HCT116 (cell line): ENCODE measurements at regions not wholly inside any gene's neighbourhood (a gene's known extent, or its start where the extent isn't known, plus 50 kb on each side); places are given as distances from the start of the nearest gene placed in this dataset.

Source experiments
- ATAC-seq: fragments of 200-7000 bp; cut with Tn5 transposase; 2 replicates; pipeline ENCODE4 v1.9.1; 2020; ENCODE audit warnings: mild to moderate bottlenecking, moderate library complexity
- BruUV-seq: library from RNA; stranded (reverse); fragments of 400-500 nt; replicated peaks from 2 replicates; lab custom pipeline; 2021; lab: Mats Ljungman, UMichigan
- CTCF ChIA-PET: fragments of 300-600 bp; sonication (Branson Sonifier 250); formaldehyde crosslinking; loops from one replicate; lab custom pipeline; 2021; ENCODE audit warnings: antibody characterized with exemption; lab: Charles Lee
- POLR2A ChIA-PET: fragments of 300-600, 350-600 bp; sonication (Branson Sonifier 250); formaldehyde crosslinking; loops from one replicate; lab custom pipeline; 2021; ENCODE audit warnings: antibody characterized with exemption; lab: Charles Lee
- RAD21 ChIA-PET, 2 experiments: fragments of 300-600 bp; sonication (Branson Sonifier 250); formaldehyde crosslinking; loops; one replicate each; lab custom pipeline; 2023; ENCODE audit warnings: low total read pairs in 2 of 2; ENCODE audit not compliant: uncharacterized antibody in 2 of 2, unreplicated experiment in 2 of 2, low non-redundant PET in 1 of 2; lab: Charles Lee
- DNase-seq: peaks from one replicate; pipeline ENCODE4 v3.0.0-alpha.2; 2010; ENCODE audit warnings: low read depth, low spot score
- H2AFZ ChIP-seq: fragments of 200-600 bp; shearing (Covaris generic), sonication (generic); 2 replicates; pipeline ENCODE4 v1.6.1; 2017; ENCODE audit warnings: low read depth, mixed run types, mixed read lengths, antibody characterized with exemption, low read length; ENCODE audit not compliant: poor library complexity, severe bottlenecking
- H3K27ac ChIP-seq: 2 replicates; pipeline ENCODE4 v1.5.1; 2012; ENCODE audit warnings: low read depth, low read length
- H3K27me3 ChIP-seq: fragments of 200-600 bp; sonication (generic); 2 replicates; pipeline ENCODE4 v1.6.1; 2016; ENCODE audit warnings: mixed run types, low read length, mixed read lengths; ENCODE audit not compliant: insufficient read depth
- H3K36me3 ChIP-seq, 2 experiments: fragments of 200-500 bp in 1 of 2; fragments of 200-600 bp in 1 of 2; sonication (Bioruptor generic) in 1 of 2; sonication (generic) in 1 of 2; 2 replicates each; pipeline versions ENCODE4 v1.5.1 to v1.6.1; 2014 to 2016; ENCODE audit warnings: low read length in 2 of 2, inconsistent platforms in 1 of 2, mixed read lengths in 1 of 2, mixed run types in 1 of 2; ENCODE audit not compliant: insufficient read depth in 2 of 2, control insufficient read depth in 1 of 2
- H3K4me1 ChIP-seq, 2 experiments: fragments of 200-600 bp in 1 of 2; sonication (generic) in 1 of 2; 2 replicates each; pipeline versions ENCODE4 v1.5.1 to v1.6.1; 2012 to 2017; ENCODE audit warnings: low read length in 2 of 2, inconsistent platforms in 1 of 2, mild to moderate bottlenecking in 1 of 2, mixed read lengths in 1 of 2, mixed run types in 1 of 2, moderate library complexity in 1 of 2; ENCODE audit not compliant: insufficient read depth in 2 of 2, control insufficient read depth in 1 of 2
- H3K4me2 ChIP-seq: fragments of 200-600 bp; sonication (generic); 2 replicates; pipeline ENCODE4 v1.6.1; 2017; ENCODE audit warnings: mixed run types, low read length, mixed read lengths
- H3K4me3 ChIP-seq, 2 experiments: fragments of 200-600 bp in 1 of 2; sonication (generic) in 1 of 2; replicated peaks in 1 of 2; 2 replicates each; pipeline ENCODE4 v1.5.1; 2011 to 2016; ENCODE audit warnings: low read length in 2 of 2, control low read depth in 1 of 2, low read depth in 1 of 2, mild to moderate bottlenecking in 1 of 2, mixed read lengths in 1 of 2, mixed run types in 1 of 2
- H3K79me2 ChIP-seq: fragments of 200-600 bp; sonication (generic); 2 replicates; pipeline ENCODE4 v1.6.1; 2017; ENCODE audit warnings: mild to moderate bottlenecking, mixed run types, low read length, moderate library complexity, mixed read lengths; ENCODE audit not compliant: insufficient read depth
- H3K9ac ChIP-seq: fragments of 200-600 bp; sonication (generic); 2 replicates; pipeline ENCODE4 v1.6.1; 2016; ENCODE audit warnings: low read length, mixed read lengths
- H3K9me2 ChIP-seq: fragments of 200-600 bp; sonication (generic), shearing (Covaris generic); 2 replicates; pipeline ENCODE4 v1.6.1; 2017; ENCODE audit warnings: mixed run types, mild to moderate bottlenecking, moderate library complexity; ENCODE audit not compliant: insufficient read depth
- H3K9me3 ChIP-seq, 2 experiments: fragments of 200-500 bp in 1 of 2; fragments of 200-600 bp in 1 of 2; sonication (Bioruptor generic) in 1 of 2; sonication (generic) in 1 of 2; 2 replicates each; pipeline ENCODE4 v1.6.1; 2014 to 2017; ENCODE audit warnings: low read length in 2 of 2, mixed read lengths in 2 of 2, inconsistent platforms in 1 of 2, low read depth in 1 of 2, mild to moderate bottlenecking in 1 of 2, mixed run types in 1 of 2, moderate library complexity in 1 of 2; ENCODE audit not compliant: control insufficient read depth in 1 of 2, insufficient read depth in 1 of 2
- H4K20me1 ChIP-seq: fragments of 200-600 bp; sonication (generic), shearing (Covaris generic); 2 replicates; pipeline ENCODE4 v1.6.1; 2017; ENCODE audit warnings: mixed run types, mild to moderate bottlenecking, moderate library complexity; ENCODE audit not compliant: insufficient read depth
- CBX3 ChIP-seq: IDR thresholded peaks from 2 replicates; pipeline ENCODE4 v1.6.1; 2012; ENCODE audit warnings: low read depth
- CEBPB ChIP-seq: IDR thresholded peaks from 2 replicates; pipeline ENCODE4 v1.6.1; 2012; ENCODE audit warnings: low read depth
- CTCF ChIP-seq, 3 experiments: fragments of 200-600 bp in 1 of 3; sonication (generic) in 1 of 3; IDR thresholded peaks in 2 of 3; conservative IDR thresholded peaks in 1 of 3; 2 replicates each; pipeline ENCODE4 v1.5.1; 2012 to 2017; ENCODE audit warnings: low read depth in 2 of 3, low read length in 2 of 3, antibody characterized with exemption in 1 of 3, borderline replicate concordance in 1 of 3, control low read depth in 1 of 3, mild to moderate bottlenecking in 1 of 3, mixed read lengths in 1 of 3, mixed run types in 1 of 3, moderate library complexity in 1 of 3; ENCODE audit not compliant: insufficient read depth in 1 of 3
- EZH2 ChIP-seq: fragments of 200-600 bp; sonication (generic); IDR thresholded peaks from 2 replicates; pipeline ENCODE4 v1.6.1; 2017; ENCODE audit warnings: antibody characterized with exemption, mixed run types
- EZH2phosphoT487 ChIP-seq: fragments of 200-600 bp; IDR thresholded peaks from 2 replicates; pipeline ENCODE4 v1.6.1; 2018; ENCODE audit warnings: antibody characterized with exemption, borderline replicate concordance
- MAX ChIP-seq: IDR thresholded peaks from 2 replicates; pipeline ENCODE4 v1.6.1; 2012
- RAD21 ChIP-seq: IDR thresholded peaks from 2 replicates; pipeline ENCODE4 v1.6.1; 2012; ENCODE audit warnings: low read depth, mild to moderate bottlenecking
- REST ChIP-seq: IDR thresholded peaks from 2 replicates; pipeline ENCODE4 v1.6.1; 2012; ENCODE audit warnings: low read depth
- SIN3A ChIP-seq: IDR thresholded peaks from 2 replicates; pipeline ENCODE4 v1.6.1; 2012; ENCODE audit warnings: low read depth
- ZBTB33 ChIP-seq: IDR thresholded peaks from 2 replicates; pipeline ENCODE4 v1.6.1; 2011; ENCODE audit warnings: mild to moderate bottlenecking, low read length, moderate library complexity; ENCODE audit not compliant: insufficient replicate concordance; ENCODE audit errors: extremely low read depth
- ZNF274 ChIP-seq: fragments of 200-500 bp; sonication (Bioruptor generic); IDR thresholded peaks from 2 replicates; pipeline ENCODE4 v1.6.1; 2014; ENCODE audit warnings: mild to moderate bottlenecking, low read depth, low read length, inconsistent platforms
- intact Hi-C: fragments of 100-400 bp; cut with micrococcal nuclease; formaldehyde crosslinking; loops from 2 replicates; pipeline ENCODE4 v1.10.0; 2022

GRCh38 chr3:24683633-24684384 is 189.2 kb upstream of the THRB start:
- Histone ChIP-seq H3K4me1 (no peaks in the 10 kb centered on the region), H3K27me3 (no peaks in the 10 kb centered on the region; the same call in 1 of the 2 replicates), H3K9me3 (no peaks in the 10 kb centered on the region), H4K20me1 (no peaks in the 10 kb centered on the region), H3K79me2 (no peaks in the 10 kb centered on the region), H3K27ac (no peak overlapping the region), H3K36me3 (no peaks in the 10 kb centered on the region), H3K4me3 (no peak overlapping the region), H3K4me2 (no peak overlapping the region), H3K9ac (no peak overlapping the region), H2AFZ (peak overlapping the region; percentile 89), H3K9me2 (no peaks in the 10 kb centered on the region)
- ChIA-PET POLR2A (no interaction called here), RAD21 (no interaction called here), CTCF (interaction anchor here (0.7 to 1.7 kb wide), 6 partner anchors 10 to 498 kb away, joined by 3 to 10 read pairs (median 4); no protein-coding TSS in a partner anchor)
- intact Hi-C loops = loop anchor here (1.0 to 5.0 kb wide), 2 partner anchors 685 to 797 kb away; no protein-coding TSS in a partner anchor
- peak; percentile 49 for ATAC-seq
- TF ChIP-seq RAD21 (peak; percentile 84), MAX (no peak), ZNF274 (no peak), CBX3 (no peak), EZH2 (no peak), EZH2phosphoT487 (no peak), CTCF (IDR thresholded peaks at IDR 0.05 in 2 of 3, conservative IDR thresholded peaks at IDR 0.05 in 1 of 3; ENCODE audit: borderline replicate concordance in 1 of 3, insufficient read depth in 1 of 3, low read depth in 2 of 3, low read length in 2 of 3) (peak; percentile 50 to 65 (median 60)), ZBTB33 (no peak), REST (no peak), SIN3A (no peak), CEBPB (no peak)
- peak; percentile 28 for DNase-seq
- BruUV-seq = no TSS peak
